ENCODE measurements at regions not wholly inside any gene's neighbourhood (a gene's known extent, or its start where the extent isn't known, plus 50 kb on each side); places are given as distances from the start of the nearest gene placed in this dataset.

DNA sequence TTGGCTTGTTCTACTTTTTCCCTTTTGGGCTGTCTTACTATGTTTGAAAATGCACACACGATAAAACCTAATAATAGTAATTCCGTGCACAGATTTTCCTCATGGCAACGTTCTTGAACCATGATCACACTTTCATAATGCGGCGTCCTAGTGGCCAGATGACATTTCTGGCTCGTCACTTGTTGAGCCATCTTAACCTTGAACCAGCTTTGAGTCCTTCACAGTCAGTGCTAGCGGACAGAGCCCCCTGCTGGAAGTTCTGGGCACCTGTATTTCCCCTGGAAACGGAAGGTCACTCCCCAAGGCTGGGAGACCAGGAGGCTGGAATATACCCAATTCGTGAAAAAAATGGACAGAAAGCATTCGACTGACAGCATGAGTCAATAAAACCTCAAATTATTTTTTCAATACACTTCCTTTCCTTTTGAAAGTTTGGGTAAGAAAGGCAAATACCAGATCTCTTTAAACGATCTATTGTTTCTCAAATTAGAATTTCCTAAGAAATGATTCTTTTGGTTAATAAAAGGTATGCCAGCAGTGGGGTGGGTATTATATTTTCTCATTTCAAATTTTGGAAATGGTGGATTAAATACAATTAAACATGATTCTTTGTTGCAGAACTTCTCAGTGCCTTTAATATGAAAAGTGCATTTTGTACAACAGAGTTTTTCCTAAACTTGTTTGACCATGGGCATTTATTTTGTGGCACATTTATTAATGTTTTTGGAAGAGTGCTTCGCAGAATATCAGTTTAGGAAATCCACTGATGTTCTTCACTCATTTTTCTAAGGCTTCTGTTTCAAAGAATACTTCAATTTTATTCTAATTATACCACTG is 542.3 kb downstream of the QKI start:
- TF ChIP-seq TAF1 (IDR thresholded peaks at IDR 0.05; ENCODE audit: borderline replicate concordance, insufficient read depth, low read length) (no peak), SIN3A (IDR thresholded peaks at IDR 0.05; ENCODE audit: borderline replicate concordance, insufficient read depth, low read length) (no peak), POLR2AphosphoS5 (IDR thresholded peaks at IDR 0.05; ENCODE audit: low read depth, low read length) (no peak), FOXP2 (optimal IDR thresholded peaks at IDR 0.05; ENCODE audit: borderline replicate concordance, extremely low read depth, extremely low read length, insufficient read depth) (no peak)
- TF ChIP-seq, protein P1, sequence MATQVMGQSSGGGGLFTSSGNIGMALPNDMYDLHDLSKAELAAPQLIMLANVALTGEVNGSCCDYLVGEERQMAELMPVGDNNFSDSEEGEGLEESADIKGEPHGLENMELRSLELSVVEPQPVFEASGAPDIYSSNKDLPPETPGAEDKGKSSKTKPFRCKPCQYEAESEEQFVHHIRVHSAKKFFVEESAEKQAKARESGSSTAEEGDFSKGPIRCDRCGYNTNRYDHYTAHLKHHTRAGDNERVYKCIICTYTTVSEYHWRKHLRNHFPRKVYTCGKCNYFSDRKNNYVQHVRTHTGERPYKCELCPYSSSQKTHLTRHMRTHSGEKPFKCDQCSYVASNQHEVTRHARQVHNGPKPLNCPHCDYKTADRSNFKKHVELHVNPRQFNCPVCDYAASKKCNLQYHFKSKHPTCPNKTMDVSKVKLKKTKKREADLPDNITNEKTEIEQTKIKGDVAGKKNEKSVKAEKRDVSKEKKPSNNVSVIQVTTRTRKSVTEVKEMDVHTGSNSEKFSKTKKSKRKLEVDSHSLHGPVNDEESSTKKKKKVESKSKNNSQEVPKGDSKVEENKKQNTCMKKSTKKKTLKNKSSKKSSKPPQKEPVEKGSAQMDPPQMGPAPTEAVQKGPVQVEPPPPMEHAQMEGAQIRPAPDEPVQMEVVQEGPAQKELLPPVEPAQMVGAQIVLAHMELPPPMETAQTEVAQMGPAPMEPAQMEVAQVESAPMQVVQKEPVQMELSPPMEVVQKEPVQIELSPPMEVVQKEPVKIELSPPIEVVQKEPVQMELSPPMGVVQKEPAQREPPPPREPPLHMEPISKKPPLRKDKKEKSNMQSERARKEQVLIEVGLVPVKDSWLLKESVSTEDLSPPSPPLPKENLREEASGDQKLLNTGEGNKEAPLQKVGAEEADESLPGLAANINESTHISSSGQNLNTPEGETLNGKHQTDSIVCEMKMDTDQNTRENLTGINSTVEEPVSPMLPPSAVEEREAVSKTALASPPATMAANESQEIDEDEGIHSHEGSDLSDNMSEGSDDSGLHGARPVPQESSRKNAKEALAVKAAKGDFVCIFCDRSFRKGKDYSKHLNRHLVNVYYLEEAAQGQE (IDR thresholded peaks at IDR 0.05; ENCODE audit: insufficient read depth in 1 of 2, low read depth in 2 of 2, low read length in 2 of 2) = no peak
